ENCODE measurements at regions not wholly inside any gene's neighbourhood (a gene's known extent, or its start where the extent isn't known, plus 50 kb on each side); places are given as distances from the start of the nearest gene placed in this dataset.

- no peak for TF ChIP-seq CTCF (IDR thresholded peaks at IDR 0.05)
- no peak overlapping the region for H2AFZ ChIP-seq
- H3K9me3 ChIP-seq (ENCODE audit: control insufficient read depth, low read length), result no peaks in the 10 kb centered on the region
- H3K4me2 ChIP-seq (ENCODE audit: low read length), result no peak overlapping the region
- no peak overlapping the region for H3K27ac ChIP-seq
- no peaks in the 10 kb centered on the region for H3K36me3 ChIP-seq (ENCODE audit: control insufficient read depth, insufficient read depth, low read length)
- no peaks in the 10 kb centered on the region for H3K4me1 ChIP-seq
- no peaks in the 10 kb centered on the region for H3K27me3 ChIP-seq (ENCODE audit: control insufficient read depth, insufficient read depth, low read length)
- H3K9ac ChIP-seq, result no peak overlapping the region
- H3K79me2 ChIP-seq, result no peaks in the 10 kb centered on the region
- H3K4me3 ChIP-seq (ENCODE audit: low read depth, low read length), result no peak overlapping the region
Observed at GRCh38 chr7:12488341-12488740, 82.2 kb upstream of the SCIN start.

- H3K79me2 ChIP-seq, result no peaks in the 10 kb centered on the region
- no peak overlapping the region for H3K9ac ChIP-seq
- H3K27me3 ChIP-seq (ENCODE audit: control insufficient read depth, insufficient read depth, low read length), result no peaks in the 10 kb centered on the region
- no peaks in the 10 kb centered on the region for H3K9me3 ChIP-seq (ENCODE audit: control insufficient read depth, low read length)
- H3K4me1 ChIP-seq, result no peaks in the 10 kb centered on the region
- no peak overlapping the region for H3K4me2 ChIP-seq (ENCODE audit: low read length)
- H3K4me3 ChIP-seq (ENCODE audit: low read depth, low read length), result no peak overlapping the region
- TF ChIP-seq CTCF (IDR thresholded peaks at IDR 0.05), result peak; percentile 53
- H3K36me3 ChIP-seq (ENCODE audit: control insufficient read depth, insufficient read depth, low read length), result no peaks in the 10 kb centered on the region
- H2AFZ ChIP-seq, result no peak overlapping the region
- no peak overlapping the region for H3K27ac ChIP-seq
Observed at GRCh38 chr7:12490107-12490688, 80.3 kb upstream of the SCIN start.

GRCh38 chr7:12490940-12491339 is 79.6 kb upstream of the SCIN start:
- Histone ChIP-seq H3K4me2 (ENCODE audit: low read length) (no peak overlapping the region), H3K4me1 (no peaks in the 10 kb centered on the region), H3K9me3 (ENCODE audit: control insufficient read depth, low read length) (no peaks in the 10 kb centered on the region), H3K4me3 (ENCODE audit: low read depth, low read length) (no peak overlapping the region), H3K27ac (no peak overlapping the region), H2AFZ (no peak overlapping the region), H3K79me2 (no peaks in the 10 kb centered on the region), H3K9ac (no peak overlapping the region), H3K27me3 (ENCODE audit: control insufficient read depth, insufficient read depth, low read length) (no peaks in the 10 kb centered on the region), H3K36me3 (ENCODE audit: control insufficient read depth, insufficient read depth, low read length) (no peaks in the 10 kb centered on the region)
- no peak for TF ChIP-seq CTCF (IDR thresholded peaks at IDR 0.05)

- no peak for TF ChIP-seq CTCF (IDR thresholded peaks at IDR 0.05)
- Histone ChIP-seq H3K9me3 (ENCODE audit: control insufficient read depth, low read length) (no peaks in the 10 kb centered on the region), H3K27ac (no peak overlapping the region), H3K27me3 (ENCODE audit: control insufficient read depth, insufficient read depth, low read length) (no peaks in the 10 kb centered on the region), H3K4me2 (ENCODE audit: low read length) (no peak overlapping the region), H3K9ac (no peak overlapping the region), H3K79me2 (no peaks in the 10 kb centered on the region), H3K4me1 (no peaks in the 10 kb centered on the region), H3K4me3 (ENCODE audit: low read depth, low read length) (no peak overlapping the region), H2AFZ (no peak overlapping the region), H3K36me3 (ENCODE audit: control insufficient read depth, insufficient read depth, low read length) (no peaks in the 10 kb centered on the region)
Observed at GRCh38 chr7:12491526-12491925, 79.0 kb upstream of the SCIN start.

GRCh38 chr7:12493407-12493806 is 77.1 kb upstream of the SCIN start:
- H3K4me1 ChIP-seq, result no peaks in the 10 kb centered on the region
- TF ChIP-seq CTCF (IDR thresholded peaks at IDR 0.05), result no peak
- H3K9ac ChIP-seq, result no peak overlapping the region
- H3K9me3 ChIP-seq (ENCODE audit: control insufficient read depth, low read length), result no peaks in the 10 kb centered on the region
- H3K36me3 ChIP-seq (ENCODE audit: control insufficient read depth, insufficient read depth, low read length), result no peaks in the 10 kb centered on the region
- H3K4me3 ChIP-seq (ENCODE audit: low read depth, low read length), result no peak overlapping the region
- no peaks in the 10 kb centered on the region for H3K79me2 ChIP-seq
- H2AFZ ChIP-seq, result no peak overlapping the region
- H3K27me3 ChIP-seq (ENCODE audit: control insufficient read depth, insufficient read depth, low read length), result no peaks in the 10 kb centered on the region
- H3K27ac ChIP-seq, result no peak overlapping the region
- H3K4me2 ChIP-seq (ENCODE audit: low read length), result no peak overlapping the region
